ENCODE measurements at regions not wholly inside any gene's neighbourhood (a gene's known extent, or its start where the extent isn't known, plus 50 kb on each side); places are given as distances from the start of the nearest gene placed in this dataset.

- H3K27ac Mint-ChIP-seq (ENCODE audit: unreplicated experiment): no peak overlapping the region
- no peak overlapping the region for H3K4me3 Mint-ChIP-seq (ENCODE audit: unreplicated experiment)
- DNase-seq (ENCODE audit: extremely low spot score, unreplicated experiment): no peak
- H3K27me3 Mint-ChIP-seq (ENCODE audit: unreplicated experiment): no peaks in the 10 kb centered on the region
- H3K36me3 Mint-ChIP-seq (ENCODE audit: unreplicated experiment): no peaks in the 10 kb centered on the region
- H3K4me1 Mint-ChIP-seq (ENCODE audit: unreplicated experiment): no peaks in the 10 kb centered on the region
- no peak for TF ChIP-seq CTCF (IDR thresholded peaks at IDR 0.05)
- H3K9me3 Mint-ChIP-seq (ENCODE audit: unreplicated experiment): peaks cover 59% of the 10 kb centered on the region
Measured at GRCh38 chr16:35377142-35377541, 1917.7 kb downstream of the TP53TG3F start.

GRCh38 chr16:35386619-35387018 is 1927.2 kb downstream of the TP53TG3F start:
- no peaks in the 10 kb centered on the region for H3K4me1 Mint-ChIP-seq (ENCODE audit: unreplicated experiment)
- no peak for TF ChIP-seq CTCF (IDR thresholded peaks at IDR 0.05)
- H3K4me3 Mint-ChIP-seq (ENCODE audit: unreplicated experiment): no peak overlapping the region
- no peak overlapping the region for H3K27ac Mint-ChIP-seq (ENCODE audit: unreplicated experiment)
- H3K36me3 Mint-ChIP-seq (ENCODE audit: unreplicated experiment): no peaks in the 10 kb centered on the region
- peaks cover 45% of the 10 kb centered on the region for H3K9me3 Mint-ChIP-seq (ENCODE audit: unreplicated experiment)
- no peaks in the 10 kb centered on the region for H3K27me3 Mint-ChIP-seq (ENCODE audit: unreplicated experiment)
- no peak for DNase-seq (ENCODE audit: extremely low spot score, unreplicated experiment)

- peak; percentile 11 for TF ChIP-seq CTCF (IDR thresholded peaks at IDR 0.05)
- H3K27me3 Mint-ChIP-seq (ENCODE audit: unreplicated experiment): no peaks in the 10 kb centered on the region
- peaks cover 20% of the 10 kb centered on the region for H3K9me3 Mint-ChIP-seq (ENCODE audit: unreplicated experiment)
- no peak overlapping the region for H3K27ac Mint-ChIP-seq (ENCODE audit: unreplicated experiment)
- H3K4me3 Mint-ChIP-seq (ENCODE audit: unreplicated experiment): no peak overlapping the region
- DNase-seq (ENCODE audit: extremely low spot score, unreplicated experiment): no peak
- H3K36me3 Mint-ChIP-seq (ENCODE audit: unreplicated experiment): no peaks in the 10 kb centered on the region
- H3K4me1 Mint-ChIP-seq (ENCODE audit: unreplicated experiment): no peaks in the 10 kb centered on the region
Measured at GRCh38 chr16:35391328-35391727, 1931.9 kb downstream of the TP53TG3F start.

GRCh38 chr16:35398180-35398579 is 1938.8 kb downstream of the TP53TG3F start:
- no peak for TF ChIP-seq CTCF (IDR thresholded peaks at IDR 0.05)
- no peak for DNase-seq (ENCODE audit: extremely low spot score, unreplicated experiment)
- H3K27me3 Mint-ChIP-seq (ENCODE audit: unreplicated experiment): no peaks in the 10 kb centered on the region
- H3K9me3 Mint-ChIP-seq (ENCODE audit: unreplicated experiment): peaks cover 39% of the 10 kb centered on the region
- H3K4me1 Mint-ChIP-seq (ENCODE audit: unreplicated experiment): no peaks in the 10 kb centered on the region
- H3K27ac Mint-ChIP-seq (ENCODE audit: unreplicated experiment): no peak overlapping the region
- no peak overlapping the region for H3K4me3 Mint-ChIP-seq (ENCODE audit: unreplicated experiment)
- no peaks in the 10 kb centered on the region for H3K36me3 Mint-ChIP-seq (ENCODE audit: unreplicated experiment)

- H3K9me3 Mint-ChIP-seq (ENCODE audit: unreplicated experiment): peaks cover 40% of the 10 kb centered on the region
- no peaks in the 10 kb centered on the region for H3K36me3 Mint-ChIP-seq (ENCODE audit: unreplicated experiment)
- no peak for TF ChIP-seq CTCF (IDR thresholded peaks at IDR 0.05)
- no peaks in the 10 kb centered on the region for H3K4me1 Mint-ChIP-seq (ENCODE audit: unreplicated experiment)
- H3K4me3 Mint-ChIP-seq (ENCODE audit: unreplicated experiment): no peak overlapping the region
- no peak overlapping the region for H3K27ac Mint-ChIP-seq (ENCODE audit: unreplicated experiment)
- no peaks in the 10 kb centered on the region for H3K27me3 Mint-ChIP-seq (ENCODE audit: unreplicated experiment)
- DNase-seq (ENCODE audit: extremely low spot score, unreplicated experiment): no peak
Measured at GRCh38 chr16:35399133-35399532, 1939.7 kb downstream of the TP53TG3F start.

Measured in osteocyte (in vitro differentiated cells).